Muscle layer of duodenum (tissue), 2 donors: ENCODE measurements at regions not wholly inside any gene's neighbourhood (a gene's known extent, or its start where the extent isn't known, plus 50 kb on each side); places are given as distances from the start of the nearest gene placed in this dataset.

Source experiments
- H3K27ac ChIP-seq: one replicate; pipeline ENCODE4 v1.7.0; 2013; ENCODE audit warnings: mild to moderate bottlenecking, low read length
- H3K27me3 ChIP-seq: one replicate; pipeline ENCODE4 v1.7.0; 2013; ENCODE audit warnings: low read depth, mild to moderate bottlenecking, control low read depth, low read length
- H3K36me3 ChIP-seq, 2 donors: one replicate each; pipeline ENCODE4 v1.7.0; 2013; ENCODE audit warnings: low read length in 2 of 2, control low read depth in 1 of 2, mild to moderate bottlenecking in 1 of 2; ENCODE audit not compliant: insufficient read depth in 2 of 2, control insufficient read depth in 1 of 2
- H3K4me1 ChIP-seq, 2 donors: one replicate each; pipeline ENCODE4 v1.7.0; 2013; ENCODE audit warnings: low read length in 2 of 2, mild to moderate bottlenecking in 2 of 2, control low read depth in 1 of 2, moderate library complexity in 1 of 2; ENCODE audit not compliant: insufficient read depth in 2 of 2, control insufficient read depth in 1 of 2
- H3K4me3 ChIP-seq, 2 donors: one replicate each; pipeline ENCODE4 v1.7.0; 2013; ENCODE audit warnings: low read length in 2 of 2, low read depth in 1 of 2, mild to moderate bottlenecking in 1 of 2
- H3K9me3 ChIP-seq, 2 donors: one replicate each; pipeline ENCODE4 v1.7.0; 2013; ENCODE audit warnings: low read length in 2 of 2, control low read depth in 1 of 2, mild to moderate bottlenecking in 1 of 2; ENCODE audit not compliant: control insufficient read depth in 1 of 2
- donor health status: healthy.

- Histone ChIP-seq H3K4me1 (no peaks in the 10 kb centered on the region), H3K4me3 (no peak overlapping the region), H3K9me3 (peaks cover 0 to 11% of the 10 kb centered on the region in 2 donors), H3K36me3 (no peaks in the 10 kb centered on the region), H3K27ac (no peak overlapping the region), H3K27me3 (no peaks in the 10 kb centered on the region)
Measured at GRCh38 chr6:12348530-12349511, 58.7 kb downstream of the EDN1 start.

- Histone ChIP-seq H3K27ac (no peak overlapping the region), H3K4me3 (no peak overlapping the region), H3K36me3 (no peaks in the 10 kb centered on the region), H3K27me3 (no peaks in the 10 kb centered on the region), H3K4me1 (no peaks in the 10 kb centered on the region), H3K9me3 (peaks cover 0 to 11% of the 10 kb centered on the region in 2 donors)
Measured at GRCh38 chr6:12350644-12351170, 60.5 kb downstream of the EDN1 start.

GRCh38 chr6:12351672-12352071, 61.5 kb downstream of the EDN1 start:
- H3K4me3 ChIP-seq, result no peak overlapping the region
- no peaks in the 10 kb centered on the region for H3K36me3 ChIP-seq
- H3K9me3 ChIP-seq, result peaks cover 0 to 11% of the 10 kb centered on the region in 2 donors
- H3K4me1 ChIP-seq, result no peaks in the 10 kb centered on the region
- H3K27ac ChIP-seq, result no peak overlapping the region
- H3K27me3 ChIP-seq, result no peaks in the 10 kb centered on the region

- Histone ChIP-seq H3K9me3 (peaks cover 0 to 11% of the 10 kb centered on the region in 2 donors), H3K4me1 (no peaks in the 10 kb centered on the region), H3K27me3 (no peaks in the 10 kb centered on the region), H3K36me3 (no peaks in the 10 kb centered on the region), H3K27ac (no peak overlapping the region), H3K4me3 (no peak overlapping the region)
Measured at GRCh38 chr6:12353731-12354130, 63.6 kb downstream of the EDN1 start.

DNA sequence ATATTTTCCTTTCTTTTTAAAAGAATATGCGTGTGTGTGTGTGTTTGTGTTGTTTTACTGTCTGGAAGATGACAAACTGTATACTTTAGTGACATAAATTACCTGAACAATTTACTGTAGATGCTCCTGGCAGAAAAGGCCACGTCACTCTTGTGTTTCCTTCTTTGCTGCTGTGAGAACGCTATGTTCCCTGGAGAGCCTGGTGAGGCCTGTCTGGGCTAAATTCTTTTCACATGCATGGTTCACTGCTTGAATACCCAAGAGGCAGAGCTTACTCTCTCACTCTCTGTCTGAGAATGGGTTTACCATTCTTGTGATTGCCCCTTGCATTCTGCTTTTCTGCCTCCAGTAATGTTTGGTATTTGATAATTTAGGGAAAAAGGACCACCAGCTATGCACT, 64.3 kb downstream of the EDN1 start:
- Histone ChIP-seq H3K9me3 (peaks cover 0 to 11% of the 10 kb centered on the region in 2 donors), H3K27me3 (no peaks in the 10 kb centered on the region), H3K4me3 (no peak overlapping the region), H3K4me1 (no peaks in the 10 kb centered on the region), H3K27ac (no peak overlapping the region), H3K36me3 (no peaks in the 10 kb centered on the region)

GRCh38 chr6:12355354-12355753, 65.2 kb downstream of the EDN1 start:
- Histone ChIP-seq H3K9me3 (peaks cover 0 to 11% of the 10 kb centered on the region in 2 donors), H3K36me3 (no peaks in the 10 kb centered on the region), H3K4me1 (no peaks in the 10 kb centered on the region), H3K4me3 (no peak overlapping the region), H3K27me3 (no peaks in the 10 kb centered on the region), H3K27ac (no peak overlapping the region)

DNA sequence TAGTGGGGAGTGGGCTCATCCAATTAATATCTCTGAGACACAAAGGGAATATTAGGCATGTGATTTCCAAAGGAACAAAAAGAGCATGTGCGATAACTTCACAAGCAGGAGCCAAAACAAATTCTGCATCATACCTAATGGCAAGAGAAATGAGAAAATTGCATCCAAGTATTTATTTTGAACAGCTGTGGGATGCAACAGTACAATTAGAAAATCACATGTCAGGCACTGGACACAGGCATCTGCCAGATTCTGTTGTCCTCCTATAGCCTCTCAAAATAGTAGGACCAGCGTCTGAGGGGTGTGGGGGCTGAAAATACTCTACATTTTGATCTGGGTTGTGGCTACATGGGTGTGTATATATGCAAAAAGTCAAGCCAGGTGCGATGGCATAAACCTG, 66.3 kb downstream of the EDN1 start:
- no peaks in the 10 kb centered on the region for H3K27me3 ChIP-seq
- H3K4me1 ChIP-seq, result no peaks in the 10 kb centered on the region
- no peak overlapping the region for H3K4me3 ChIP-seq
- no peaks in the 10 kb centered on the region for H3K36me3 ChIP-seq
- no peak overlapping the region for H3K27ac ChIP-seq
- peaks cover 0 to 10% of the 10 kb centered on the region in 2 donors for H3K9me3 ChIP-seq

DNA sequence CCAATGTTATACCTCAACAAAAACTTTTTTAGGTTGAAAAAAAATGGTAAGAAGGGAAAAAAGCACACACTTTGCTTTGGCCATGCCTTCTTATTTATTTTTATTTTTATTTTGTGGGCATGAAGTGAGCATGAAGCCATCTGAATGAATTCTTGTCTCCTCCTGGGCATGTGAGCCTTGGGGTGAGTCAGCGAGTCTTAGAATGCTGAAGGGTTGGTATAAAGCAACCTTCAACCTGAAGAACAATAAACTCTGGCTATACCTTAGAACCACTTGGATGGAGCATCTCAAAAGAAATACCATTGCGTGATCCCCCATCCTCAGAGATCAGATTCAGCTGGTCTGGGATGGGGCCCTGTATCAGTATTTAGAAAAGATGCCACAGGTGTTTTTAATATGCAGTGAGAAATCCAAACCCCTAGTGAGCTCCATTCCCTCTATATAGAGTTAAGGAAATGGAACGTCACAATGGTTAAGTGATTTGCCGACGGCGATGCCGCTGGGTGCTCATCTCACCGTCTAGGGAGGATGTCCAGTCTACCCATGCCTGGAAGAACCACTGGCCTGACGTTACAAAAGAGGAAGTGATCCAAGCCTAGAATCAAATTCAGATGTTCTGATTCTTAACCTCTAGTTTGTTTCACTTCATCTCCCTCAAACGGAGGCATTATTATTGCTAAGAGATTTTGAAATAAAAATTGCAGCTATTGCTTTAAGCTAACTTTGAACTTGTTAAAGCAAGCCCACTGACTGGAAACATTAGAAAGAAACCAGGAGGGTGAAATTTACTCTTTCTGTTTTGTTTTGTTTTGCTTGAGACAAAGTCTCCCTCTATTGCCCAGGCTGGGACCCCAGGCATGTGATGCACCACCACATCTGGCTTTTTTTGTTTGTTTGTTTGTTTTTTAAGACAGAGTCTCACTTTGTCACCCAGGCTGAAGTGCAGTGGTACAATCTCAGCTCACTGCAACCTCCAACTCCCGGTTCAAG, 67.1 kb downstream of the EDN1 start:
- H3K9me3 ChIP-seq, result peaks cover 0 to 3% of the 10 kb centered on the region in 2 donors
- no peaks in the 10 kb centered on the region for H3K36me3 ChIP-seq
- H3K27me3 ChIP-seq, result no peaks in the 10 kb centered on the region
- no peaks in the 10 kb centered on the region for H3K4me1 ChIP-seq
- H3K27ac ChIP-seq, result no peak overlapping the region
- no peak overlapping the region for H3K4me3 ChIP-seq

DNA sequence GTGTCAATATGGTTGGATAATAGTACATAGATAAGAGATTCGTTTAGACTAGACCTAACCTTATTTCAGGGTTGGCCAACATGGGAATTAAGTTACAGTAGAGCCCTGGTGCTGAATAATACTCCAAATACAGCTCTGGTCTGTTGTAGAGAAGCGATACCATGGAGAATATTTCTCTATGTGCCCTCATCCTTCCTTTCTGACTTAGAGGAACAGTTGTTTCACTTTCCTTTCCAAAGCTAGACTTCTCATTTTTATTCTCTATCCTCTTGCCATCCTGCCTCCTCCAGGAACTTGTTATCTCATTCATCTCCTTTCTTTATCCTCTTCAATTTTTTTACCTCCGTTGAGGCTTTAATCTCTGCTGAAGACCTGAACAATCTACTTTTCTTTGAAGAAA, 68.9 kb downstream of the EDN1 start:
- Histone ChIP-seq H3K27me3 (no peaks in the 10 kb centered on the region), H3K4me3 (no peak overlapping the region), H3K36me3 (no peaks in the 10 kb centered on the region), H3K9me3 (no peaks in the 10 kb centered on the region), H3K27ac (no peak overlapping the region), H3K4me1 (no peaks in the 10 kb centered on the region)

GRCh38 chr6:12361042-12361765, 71.0 kb downstream of the EDN1 start:
- Histone ChIP-seq H3K27me3 (no peaks in the 10 kb centered on the region), H3K4me3 (no peak overlapping the region), H3K9me3 (no peaks in the 10 kb centered on the region), H3K27ac (no peak overlapping the region), H3K4me1 (no peaks in the 10 kb centered on the region), H3K36me3 (no peaks in the 10 kb centered on the region)
